Progenitor cell of endocrine pancreas (in vitro differentiated cells): ENCODE measurements at regions not wholly inside any gene's neighbourhood (a gene's known extent, or its start where the extent isn't known, plus 50 kb on each side); places are given as distances from the start of the nearest gene placed in this dataset.

Source experiments
- DNase-seq: peaks from one replicate; pipeline ENCODE4 v3.0.0; 2021; ENCODE audit warnings: low spot score; ENCODE audit not compliant: unreplicated experiment
- H3K27ac Mint-ChIP-seq: 2 replicates; pipeline ENCODE4 v1.8.0; 2021; ENCODE audit warnings: mild to moderate bottlenecking, moderate library complexity, mixed read lengths
- H3K27me3 Mint-ChIP-seq: 2 replicates; pipeline ENCODE4 v1.8.0; 2021; ENCODE audit warnings: mixed read lengths
- H3K36me3 Mint-ChIP-seq: 2 replicates; pipeline ENCODE4 v1.8.0; 2022; ENCODE audit warnings: mixed read lengths; ENCODE audit not compliant: insufficient read depth
- H3K4me1 Mint-ChIP-seq: 2 replicates; pipeline ENCODE4 v1.8.0; 2021; ENCODE audit warnings: low read depth, mixed read lengths
- H3K4me3 Mint-ChIP-seq: 2 replicates; pipeline ENCODE4 v1.8.0; 2021; ENCODE audit warnings: low read depth, mild to moderate bottlenecking, moderate library complexity, mixed read lengths
- H3K9me3 Mint-ChIP-seq: 2 replicates; pipeline ENCODE4 v1.8.0; 2021; ENCODE audit warnings: low read depth, mixed read lengths
- TF ChIP-seq, protein P1 (sequence below): fragments of 200-600 bp; sonication (generic); IDR thresholded peaks from one replicate; pipeline ENCODE4 v1.5.0; 2021; ENCODE audit warnings: antibody characterized with exemption, mild to moderate bottlenecking; ENCODE audit not compliant: unreplicated experiment

DNA sequence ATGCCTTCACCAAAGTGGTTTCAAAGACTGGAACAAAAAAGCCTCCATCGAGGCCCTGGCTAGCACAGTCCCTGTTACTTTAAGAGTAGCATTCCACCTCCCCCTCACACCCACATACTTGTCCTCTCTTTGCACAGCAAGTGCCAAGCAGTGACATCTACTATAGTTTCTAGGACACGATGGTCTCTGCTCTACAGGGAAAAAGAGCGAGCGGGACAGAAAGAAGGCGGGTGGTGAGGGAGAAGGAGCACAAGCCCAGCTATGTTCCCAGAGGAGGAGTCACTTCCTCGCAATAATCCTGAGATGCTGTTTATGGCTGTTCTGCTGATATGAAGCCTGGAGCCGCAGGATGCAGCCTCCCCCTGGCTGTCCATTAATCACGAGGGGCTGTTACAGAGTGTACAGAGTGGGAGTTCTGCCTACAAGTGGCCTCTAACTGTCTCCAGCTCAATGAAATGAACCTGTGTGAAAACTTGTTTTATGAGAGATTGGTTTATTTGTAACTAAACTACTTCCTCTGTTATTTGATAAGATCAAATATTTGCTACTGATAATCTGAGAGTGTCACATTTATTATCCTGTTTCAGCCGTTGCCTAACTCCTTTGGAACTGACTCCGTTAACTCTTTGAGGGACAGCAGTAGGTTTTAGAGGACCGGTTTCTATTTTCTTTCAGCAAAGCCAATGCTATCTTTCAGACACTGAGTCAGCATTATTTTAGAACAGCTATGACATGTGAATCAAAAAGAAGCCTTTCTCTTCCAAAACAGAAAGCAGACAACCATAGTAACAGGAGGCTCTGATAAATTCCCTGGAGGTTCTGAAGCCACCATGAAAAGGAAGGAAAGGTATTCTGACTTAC, 208.0 kb downstream of the SPRY2 start:
- Mint-ChIP-seq H3K27me3 (no peaks in the 10 kb centered on the region), H3K9me3 (peaks cover 3% of the 10 kb centered on the region), H3K27ac (peak overlapping the region; percentile 98), H3K36me3 (peaks cover 1% of the 10 kb centered on the region), H3K4me1 (peaks cover 50% of the 10 kb centered on the region), H3K4me3 (peak overlapping the region; percentile 70)
- peak; percentile 43 for DNase-seq
- TF ChIP-seq, protein P1, sequence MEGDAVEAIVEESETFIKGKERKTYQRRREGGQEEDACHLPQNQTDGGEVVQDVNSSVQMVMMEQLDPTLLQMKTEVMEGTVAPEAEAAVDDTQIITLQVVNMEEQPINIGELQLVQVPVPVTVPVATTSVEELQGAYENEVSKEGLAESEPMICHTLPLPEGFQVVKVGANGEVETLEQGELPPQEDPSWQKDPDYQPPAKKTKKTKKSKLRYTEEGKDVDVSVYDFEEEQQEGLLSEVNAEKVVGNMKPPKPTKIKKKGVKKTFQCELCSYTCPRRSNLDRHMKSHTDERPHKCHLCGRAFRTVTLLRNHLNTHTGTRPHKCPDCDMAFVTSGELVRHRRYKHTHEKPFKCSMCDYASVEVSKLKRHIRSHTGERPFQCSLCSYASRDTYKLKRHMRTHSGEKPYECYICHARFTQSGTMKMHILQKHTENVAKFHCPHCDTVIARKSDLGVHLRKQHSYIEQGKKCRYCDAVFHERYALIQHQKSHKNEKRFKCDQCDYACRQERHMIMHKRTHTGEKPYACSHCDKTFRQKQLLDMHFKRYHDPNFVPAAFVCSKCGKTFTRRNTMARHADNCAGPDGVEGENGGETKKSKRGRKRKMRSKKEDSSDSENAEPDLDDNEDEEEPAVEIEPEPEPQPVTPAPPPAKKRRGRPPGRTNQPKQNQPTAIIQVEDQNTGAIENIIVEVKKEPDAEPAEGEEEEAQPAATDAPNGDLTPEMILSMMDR: no peak

DNA sequence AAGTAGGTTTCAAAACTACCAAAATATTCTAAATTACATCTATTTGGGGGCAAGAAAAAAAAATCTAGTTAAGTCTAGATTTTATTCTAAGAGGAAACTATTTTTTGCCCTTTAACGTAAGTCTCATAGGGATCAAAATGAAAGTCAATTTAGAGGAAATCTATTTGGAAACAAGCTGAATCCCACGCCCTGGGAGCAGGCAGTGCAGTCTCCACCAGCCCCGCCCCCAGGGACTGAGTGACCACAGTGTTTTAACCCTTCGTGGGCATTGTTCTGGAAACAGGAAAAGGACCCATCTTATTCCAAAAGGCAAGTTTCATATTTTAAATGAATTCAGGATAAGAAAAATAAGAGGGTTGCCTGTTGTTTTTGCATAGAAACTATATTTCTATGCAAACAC, 209.7 kb downstream of the SPRY2 start:
- H3K27me3 Mint-ChIP-seq: no peaks in the 10 kb centered on the region
- peak overlapping the region; percentile 61 for H3K4me3 Mint-ChIP-seq
- peak; percentile 20 for DNase-seq
- peak overlapping the region; percentile 94 for H3K27ac Mint-ChIP-seq
- peaks cover 62% of the 10 kb centered on the region for H3K4me1 Mint-ChIP-seq
- H3K36me3 Mint-ChIP-seq: peaks cover 1% of the 10 kb centered on the region
- H3K9me3 Mint-ChIP-seq: peaks cover 2% of the 10 kb centered on the region
- TF ChIP-seq, protein P1: no peak

DNA sequence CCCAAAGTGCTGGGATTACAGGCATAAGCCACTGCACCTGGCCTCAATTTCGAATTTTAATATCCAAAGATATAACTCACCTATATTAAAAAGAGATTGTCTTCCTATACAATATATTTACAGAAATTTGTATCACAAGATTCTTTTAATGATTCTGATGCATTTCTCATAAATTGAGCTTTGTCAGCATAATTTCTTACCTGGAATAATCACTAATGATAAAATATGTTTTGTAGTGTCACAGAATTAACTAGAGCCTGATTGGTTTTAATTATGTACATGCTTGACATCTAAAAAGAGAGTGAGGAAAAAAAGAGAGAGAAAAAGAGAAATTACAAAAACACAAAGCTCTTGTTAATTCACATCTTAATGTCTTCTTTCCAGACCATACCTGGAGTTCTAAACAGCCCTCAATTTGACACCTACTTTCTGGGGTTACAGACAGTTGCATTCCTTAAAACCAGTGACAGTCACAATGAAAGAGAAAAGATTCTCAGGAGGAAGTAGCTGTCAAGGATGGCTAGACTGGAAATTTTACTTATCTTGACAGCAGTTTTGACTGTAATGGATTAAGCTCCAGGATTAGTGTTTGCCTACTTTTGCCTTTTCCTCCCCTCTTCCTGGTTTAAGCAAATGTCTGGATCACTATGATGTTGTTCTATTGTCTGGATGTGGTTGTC, 214.4 kb downstream of the SPRY2 start:
- Mint-ChIP-seq H3K4me3 (no peak overlapping the region), H3K36me3 (peaks cover 2% of the 10 kb centered on the region), H3K27ac (peak overlapping the region; percentile 19), H3K4me1 (peaks cover 35% of the 10 kb centered on the region), H3K27me3 (no peaks in the 10 kb centered on the region), H3K9me3 (peaks cover 3% of the 10 kb centered on the region)
- TF ChIP-seq, protein P1: no peak
- no peak for DNase-seq

DNA sequence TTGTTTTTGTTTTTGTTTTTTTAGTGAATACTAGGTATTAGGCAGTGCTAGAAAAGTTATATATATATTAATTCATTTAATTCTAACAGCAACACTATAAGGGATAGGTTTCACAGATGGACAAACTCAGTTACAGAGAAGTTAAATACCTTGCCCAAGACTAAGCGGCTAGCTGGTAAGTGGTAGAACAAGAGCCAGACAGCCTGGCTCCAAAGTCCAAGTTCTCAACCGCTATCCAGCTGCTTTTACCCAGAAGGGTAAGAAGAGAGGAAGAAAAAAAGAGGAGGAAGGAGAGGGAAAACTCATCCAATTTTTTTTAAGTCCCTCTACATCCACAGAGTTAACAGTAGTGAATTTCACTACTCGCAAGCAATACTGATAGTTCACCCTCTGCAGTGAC, 217.0 kb downstream of the SPRY2 start:
- Mint-ChIP-seq H3K9me3 (peaks cover 3% of the 10 kb centered on the region), H3K4me1 (peaks cover 22% of the 10 kb centered on the region), H3K27ac (no peak overlapping the region), H3K27me3 (no peaks in the 10 kb centered on the region), H3K4me3 (no peak overlapping the region), H3K36me3 (peaks cover 2% of the 10 kb centered on the region)
- DNase-seq: no peak
- TF ChIP-seq, protein P1: no peak

DNA sequence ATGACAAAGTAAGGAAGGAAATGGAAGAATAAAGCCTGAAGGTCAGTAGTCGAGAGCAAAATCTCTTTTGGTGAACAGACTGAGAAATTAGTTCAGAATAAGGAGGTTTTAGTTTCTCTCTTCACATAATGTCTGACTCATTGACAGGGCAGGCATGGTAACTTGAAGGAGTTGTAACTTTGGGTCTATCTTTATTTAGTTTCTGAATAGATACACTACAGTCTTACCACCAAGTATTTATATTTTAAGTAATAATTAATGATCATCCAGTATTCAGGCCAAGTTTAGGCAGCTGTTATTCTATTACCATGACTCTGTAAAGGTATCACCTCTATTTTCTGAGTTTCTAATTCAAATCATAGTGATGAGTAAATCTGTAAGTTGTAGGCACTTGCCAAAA, 219.9 kb downstream of the SPRY2 start:
- Mint-ChIP-seq H3K4me3 (no peak overlapping the region), H3K4me1 (peaks cover 7% of the 10 kb centered on the region), H3K27me3 (no peaks in the 10 kb centered on the region), H3K36me3 (peaks cover 2% of the 10 kb centered on the region), H3K27ac (no peak overlapping the region), H3K9me3 (peaks cover 3% of the 10 kb centered on the region)
- DNase-seq: no peak
- TF ChIP-seq, protein P1: no peak
